HG03064 (cell line): ENCODE measurements at regions not wholly inside any gene's neighbourhood (a gene's known extent, or its start where the extent isn't known, plus 50 kb on each side); places are given as distances from the start of the nearest gene placed in this dataset.

Source experiments
- ATAC-seq: cut with Tn5 transposase; IDR thresholded peaks from one replicate; pipeline ENCODE4 v1.9.1; 2021; ENCODE audit warnings: low read depth; ENCODE audit not compliant: unreplicated experiment

DNA sequence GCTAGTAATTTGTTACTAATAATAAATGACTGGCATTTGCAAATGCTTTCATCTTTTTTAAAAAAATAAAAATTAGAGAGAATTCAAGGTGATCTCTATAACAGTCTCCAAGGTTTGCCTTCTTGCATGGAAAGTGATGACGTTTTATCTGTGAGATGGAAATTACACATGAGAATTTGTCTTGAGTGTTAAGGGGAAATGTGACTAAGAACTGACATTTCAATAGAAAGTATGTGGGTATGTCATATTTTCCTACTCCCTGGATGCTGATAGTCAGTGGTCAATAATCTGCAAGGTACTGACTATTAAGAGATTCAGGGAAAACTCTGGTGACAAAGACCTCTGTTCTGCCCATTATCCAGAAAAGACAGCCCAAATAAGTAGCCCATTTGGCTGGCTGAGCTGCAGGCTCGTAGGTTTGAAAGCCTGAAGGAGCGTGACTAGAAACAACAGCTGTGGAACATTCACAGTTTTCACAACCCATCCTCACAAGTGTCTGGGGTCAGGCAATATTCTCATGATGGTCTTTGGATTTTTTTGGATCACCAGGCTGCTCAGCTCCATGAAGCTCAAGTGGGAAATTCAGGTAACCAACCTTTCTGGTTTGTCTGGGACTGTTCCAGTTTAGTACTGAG, 49.7 kb upstream of the WSCD1 start:
- ATAC-seq: no peak
